ENCODE measurements at regions not wholly inside any gene's neighbourhood (a gene's known extent, or its start where the extent isn't known, plus 50 kb on each side); places are given as distances from the start of the nearest gene placed in this dataset.

GRCh38 chr7:81460250-81461045, 309.4 kb downstream of the HGF start:
- TF ChIP-seq, protein P1, sequence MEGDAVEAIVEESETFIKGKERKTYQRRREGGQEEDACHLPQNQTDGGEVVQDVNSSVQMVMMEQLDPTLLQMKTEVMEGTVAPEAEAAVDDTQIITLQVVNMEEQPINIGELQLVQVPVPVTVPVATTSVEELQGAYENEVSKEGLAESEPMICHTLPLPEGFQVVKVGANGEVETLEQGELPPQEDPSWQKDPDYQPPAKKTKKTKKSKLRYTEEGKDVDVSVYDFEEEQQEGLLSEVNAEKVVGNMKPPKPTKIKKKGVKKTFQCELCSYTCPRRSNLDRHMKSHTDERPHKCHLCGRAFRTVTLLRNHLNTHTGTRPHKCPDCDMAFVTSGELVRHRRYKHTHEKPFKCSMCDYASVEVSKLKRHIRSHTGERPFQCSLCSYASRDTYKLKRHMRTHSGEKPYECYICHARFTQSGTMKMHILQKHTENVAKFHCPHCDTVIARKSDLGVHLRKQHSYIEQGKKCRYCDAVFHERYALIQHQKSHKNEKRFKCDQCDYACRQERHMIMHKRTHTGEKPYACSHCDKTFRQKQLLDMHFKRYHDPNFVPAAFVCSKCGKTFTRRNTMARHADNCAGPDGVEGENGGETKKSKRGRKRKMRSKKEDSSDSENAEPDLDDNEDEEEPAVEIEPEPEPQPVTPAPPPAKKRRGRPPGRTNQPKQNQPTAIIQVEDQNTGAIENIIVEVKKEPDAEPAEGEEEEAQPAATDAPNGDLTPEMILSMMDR (conservative IDR thresholded peaks at IDR 0.05; ENCODE audit: low read length) = no peak
- TF ChIP-seq EZH2phosphoT487 (IDR thresholded peaks at IDR 0.05; ENCODE audit: borderline replicate concordance) = no peak
